WI38 (cell line): ENCODE measurements at regions not wholly inside any gene's neighbourhood (a gene's known extent, or its start where the extent isn't known, plus 50 kb on each side); places are given as distances from the start of the nearest gene placed in this dataset.

Experiments
- H3K4me3 ChIP-seq: 2 replicates; pipeline ENCODE4 v1.5.1; 2011; ENCODE audit warnings: low read depth, mild to moderate bottlenecking, control low read depth, low read length
- CTCF ChIP-seq: IDR thresholded peaks from 2 replicates; pipeline ENCODE4 v1.5.1; 2012; ENCODE audit warnings: low read depth, mild to moderate bottlenecking, control low read depth, low read length

- no peak for TF ChIP-seq CTCF
- no peak overlapping the region for H3K4me3 ChIP-seq
Measured at GRCh38 chr2:195466427-195466826, 190.6 kb upstream of the SLC39A10 start.

GRCh38 chr2:195461010-195461409 lies 196.0 kb upstream of the SLC39A10 start:
- TF ChIP-seq CTCF, result no peak

GRCh38 chr2:195458936-195459335 lies 198.1 kb upstream of the SLC39A10 start:
- no peak for TF ChIP-seq CTCF
- no peak overlapping the region for H3K4me3 ChIP-seq

More at GRCh38 chr2:195461010-195461409, 196.0 kb upstream of the SLC39A10 start:
- no peak overlapping the region for H3K4me3 ChIP-seq

- no peak overlapping the region for H3K4me3 ChIP-seq
- no peak for TF ChIP-seq CTCF
Measured at GRCh38 chr2:195457873-195458272, 199.2 kb upstream of the SLC39A10 start.

- no peak for TF ChIP-seq CTCF
- H3K4me3 ChIP-seq, result no peak overlapping the region
Measured at GRCh38 chr2:195456771-195457170, 200.3 kb upstream of the SLC39A10 start.

- no peak overlapping the region for H3K4me3 ChIP-seq
- TF ChIP-seq CTCF, result no peak
Measured at GRCh38 chr2:195451160-195451559, 205.9 kb upstream of the SLC39A10 start.

- no peak for TF ChIP-seq CTCF
- H3K4me3 ChIP-seq, result no peak overlapping the region
Measured at GRCh38 chr2:195450552-195451113, 206.4 kb upstream of the SLC39A10 start.
